Vagina (tissue), 2 donors: ENCODE measurements at regions not wholly inside any gene's neighbourhood (a gene's known extent, or its start where the extent isn't known, plus 50 kb on each side); places are given as distances from the start of the nearest gene placed in this dataset.

Source experiments
- CTCF ChIP-seq, 3 experiments: fragments of 450-650 bp in 2 of 3; fragments of 200-600 bp in 1 of 3; sonication (generic) in 1 of 3; IDR thresholded peaks; one replicate each; pipeline ENCODE4 v1.5.1; 2017 to 2019; ENCODE audit warnings: antibody characterized with exemption in 3 of 3, mild to moderate bottlenecking in 2 of 3, moderate library complexity in 2 of 3
- POLR2AphosphoS5 ChIP-seq, 2 donors: sonication (generic); formaldehyde crosslinking; IDR thresholded peaks; one replicate each; pipeline ENCODE4 v1.9.0; 2017; ENCODE audit warnings: antibody characterized with exemption in 2 of 2, mild to moderate bottlenecking in 2 of 2, low read depth in 1 of 2; ENCODE audit not compliant: insufficient read depth in 1 of 2

DNA sequence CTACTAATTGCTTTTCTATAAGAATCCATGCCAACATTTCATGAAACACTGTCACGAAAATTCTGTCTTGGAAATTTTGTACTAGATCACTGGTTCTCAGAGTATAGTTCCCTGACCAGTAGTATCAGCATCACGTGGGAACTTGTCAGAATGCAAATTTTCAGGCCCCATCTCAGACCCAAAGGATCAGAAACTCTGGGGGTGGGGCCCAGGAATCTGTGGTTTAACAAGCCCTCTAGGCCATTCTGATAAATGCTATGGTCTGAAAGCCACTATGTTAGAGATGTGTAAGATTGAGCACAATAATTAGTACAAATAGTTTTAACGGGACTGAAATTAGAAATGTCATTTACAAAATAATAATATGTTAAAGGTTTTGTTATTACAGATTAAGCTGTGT lies 615.7 kb upstream of the ARRDC3 start:
- TF ChIP-seq CTCF (IDR thresholded peaks at IDR 0.05) (no peak), POLR2AphosphoS5 (IDR thresholded peaks at IDR 0.05; ENCODE audit: insufficient read depth in 1 of 2, low read depth in 1 of 2) (no peak)
